Liver (tissue), 3 donors: ENCODE measurements at regions not wholly inside any gene's neighbourhood (a gene's known extent, or its start where the extent isn't known, plus 50 kb on each side); places are given as distances from the start of the nearest gene placed in this dataset.

Experiments
- ATF3 ChIP-seq: IDR thresholded peaks from 2 replicates; pipeline ENCODE4 v1.6.1; 2016; ENCODE audit warnings: antibody characterized with exemption
- CTCF ChIP-seq: fragments of 150-350 bp; IDR thresholded peaks from 2 replicates; pipeline ENCODE4 v1.5.1; 2017; ENCODE audit warnings: improper control_type of control experiment, low read depth, low read length; ENCODE audit not compliant: missing input control
- EGR1 ChIP-seq, 2 donors: IDR thresholded peaks; 2 replicates each; pipeline ENCODE4 v1.6.1; 2016 to 2018; ENCODE audit warnings: antibody characterized with exemption in 2 of 2, low read depth in 2 of 2
- GABPA ChIP-seq, 2 donors: IDR thresholded peaks in 1 of 2; conservative IDR thresholded peaks in 1 of 2; 2 replicates each; pipeline ENCODE4 v1.6.1; 2016; ENCODE audit warnings: antibody characterized with exemption in 2 of 2, mild to moderate bottlenecking in 1 of 2, moderate library complexity in 1 of 2
- JUND ChIP-seq, 2 donors: IDR thresholded peaks; 2 replicates each; pipeline ENCODE4 v1.6.1; 2016; ENCODE audit warnings: antibody characterized with exemption in 2 of 2
- MAX ChIP-seq: IDR thresholded peaks from 2 replicates; pipeline ENCODE4 v1.6.1; 2016; ENCODE audit warnings: antibody characterized with exemption
- RAD21 ChIP-seq, 2 donors: IDR thresholded peaks; 2 replicates each; pipeline ENCODE4 v1.6.1; 2016; ENCODE audit warnings: antibody characterized with exemption in 2 of 2, mild to moderate bottlenecking in 2 of 2
- REST ChIP-seq: IDR thresholded peaks from 2 replicates; pipeline ENCODE4 v1.6.1; 2016; ENCODE audit warnings: antibody characterized with exemption, mild to moderate bottlenecking
- SP1 ChIP-seq: IDR thresholded peaks from 2 replicates; pipeline ENCODE4 v1.6.1; 2018; ENCODE audit warnings: antibody characterized with exemption, mild to moderate bottlenecking
- TAF1 ChIP-seq: conservative IDR thresholded peaks from 2 replicates; pipeline ENCODE4 v1.6.1; 2016; ENCODE audit warnings: antibody characterized with exemption, mild to moderate bottlenecking
- YY1 ChIP-seq: IDR thresholded peaks from 2 replicates; pipeline ENCODE4 v1.6.1; 2016; ENCODE audit warnings: antibody characterized with exemption, mild to moderate bottlenecking
- ZBTB33 ChIP-seq: IDR thresholded peaks from 2 replicates; pipeline ENCODE4 v1.6.1; 2016; ENCODE audit warnings: antibody characterized with exemption
- donor health status: healthy.
- donor health status: healthy.

- TF ChIP-seq YY1 (no peak), CTCF (no peak), EGR1 (IDR thresholded peaks at IDR 0.05; ENCODE audit: low read depth in 2 of 2) (no peak), ATF3 (no peak), JUND (IDR thresholded peaks at IDR 0.05) (no peak), MAX (no peak), SP1 (no peak), RAD21 (IDR thresholded peaks at IDR 0.05) (no peak), REST (no peak), GABPA (IDR thresholded peaks at IDR 0.05 in 1 of 2, conservative IDR thresholded peaks at IDR 0.05 in 1 of 2) (no peak), ZBTB33 (no peak), TAF1 (no peak)
Observed at GRCh38 chr5:42989190-42989589, 50.9 kb downstream of the ANXA2R start.
